Prostate gland (tissue), 2 donors: ENCODE measurements at regions not wholly inside any gene's neighbourhood (a gene's known extent, or its start where the extent isn't known, plus 50 kb on each side); places are given as distances from the start of the nearest gene placed in this dataset.

ENCODE experiments used
- CTCF ChIP-seq, 4 experiments: fragments of 200-600 bp in 2 of 4; fragments of 450-650 bp in 2 of 4; sonication (generic) in 2 of 4; IDR thresholded peaks; 1 replicate in 3 of 4; 2 replicates in 1 of 4; pipeline ENCODE4 v1.5.1; 2016 to 2019; ENCODE audit warnings: antibody characterized with exemption in 4 of 4, mild to moderate bottlenecking in 2 of 4, moderate library complexity in 2 of 4
- POLR2A ChIP-seq: fragments of 450-650 bp; IDR thresholded peaks from one replicate; pipeline ENCODE4 v1.6.1; 2016; ENCODE audit warnings: antibody characterized with exemption, mild to moderate bottlenecking
- POLR2AphosphoS5 ChIP-seq: sonication (generic); formaldehyde crosslinking; IDR thresholded peaks from one replicate; pipeline ENCODE4 v1.6.1; 2017; ENCODE audit warnings: antibody characterized with exemption

- TF ChIP-seq CTCF (IDR thresholded peaks at IDR 0.05): no peak
- no peak for TF ChIP-seq POLR2A
- TF ChIP-seq POLR2AphosphoS5: no peak
These were observed 229.3 kb downstream of the BRD1 start for GRCh38 chr22:49598338-49598737.
